C4-2B (cell line): ENCODE measurements at regions not wholly inside any gene's neighbourhood (a gene's known extent, or its start where the extent isn't known, plus 50 kb on each side); places are given as distances from the start of the nearest gene placed in this dataset.

Source experiments
- H3K27ac ChIP-seq: fragments of 450-650 bp; 2 replicates; pipeline ENCODE4 v1.5.1; 2017
- CTCF ChIP-seq: fragments of 450-650 bp; conservative IDR thresholded peaks from 2 replicates; pipeline ENCODE4 v1.5.1; 2017; ENCODE audit warnings: mild to moderate bottlenecking
- ZFX ChIP-seq: fragments of 450-650 bp; IDR thresholded peaks from 2 replicates; pipeline ENCODE4 v1.6.1; 2017

- TF ChIP-seq CTCF (no peak), ZFX (no peak)
- no peak overlapping the region for H3K27ac ChIP-seq
Observed at GRCh38 chr15:45773149-45773548, 138.3 kb downstream of the SQOR start.

- H3K27ac ChIP-seq = no peak overlapping the region
Observed at GRCh38 chr15:45776772-45777171, 141.9 kb downstream of the SQOR start.

GRCh38 chr15:45777781-45778180, 143.0 kb downstream of the SQOR start:
- H3K27ac ChIP-seq = no peak overlapping the region
- TF ChIP-seq CTCF = no peak
- no peak for TF ChIP-seq ZFX

More at GRCh38 chr15:45776772-45777171, 141.9 kb downstream of the SQOR start:
- no peak for TF ChIP-seq ZFX
- no peak for TF ChIP-seq CTCF

- TF ChIP-seq ZFX (no peak), CTCF (peak; percentile 21)
- H3K27ac ChIP-seq = no peak overlapping the region
Observed at GRCh38 chr15:45780352-45780751, 145.5 kb downstream of the SQOR start.

GRCh38 chr15:45784656-45785055, 149.8 kb downstream of the SQOR start:
- H3K27ac ChIP-seq = no peak overlapping the region
- TF ChIP-seq ZFX (no peak), CTCF (no peak)

- H3K27ac ChIP-seq = no peak overlapping the region
- no peak for TF ChIP-seq ZFX
- no peak for TF ChIP-seq CTCF
Observed at GRCh38 chr15:45785897-45786296, 151.1 kb downstream of the SQOR start.

- peak; percentile 80 for TF ChIP-seq CTCF
- no peak for TF ChIP-seq ZFX
- H3K27ac ChIP-seq = no peak overlapping the region
Observed at GRCh38 chr15:45790325-45790943, 155.6 kb downstream of the SQOR start.
